Omental fat pad (tissue), 3 donors: ENCODE measurements at regions not wholly inside any gene's neighbourhood (a gene's known extent, or its start where the extent isn't known, plus 50 kb on each side); places are given as distances from the start of the nearest gene placed in this dataset.
"Not testable (repeated sequence)": the region's sequence is repeated elsewhere in the genome, so short reads cannot be mapped to it uniquely, and the experiment has no call there.

ENCODE experiments used
- ATAC-seq: fragments of 150-250 bp; one replicate; pipeline ENCODE4 v1.9.1; 2016; ENCODE audit warnings: mild to moderate bottlenecking, moderate library complexity; ENCODE audit not compliant: low FRiP score
- DNase-seq: peaks from one replicate; pipeline ENCODE4 v3.0.0-alpha.2; 2019; ENCODE audit warnings: low spot score
- TF ChIP-seq, protein P1 (sequence below), 3 donors: fragments of 450-650 bp; IDR thresholded peaks; one replicate each; pipeline ENCODE4 v1.5.1; 2016 to 2017; ENCODE audit warnings: antibody characterized with exemption in 3 of 3, mild to moderate bottlenecking in 3 of 3, moderate library complexity in 2 of 3

DNA sequence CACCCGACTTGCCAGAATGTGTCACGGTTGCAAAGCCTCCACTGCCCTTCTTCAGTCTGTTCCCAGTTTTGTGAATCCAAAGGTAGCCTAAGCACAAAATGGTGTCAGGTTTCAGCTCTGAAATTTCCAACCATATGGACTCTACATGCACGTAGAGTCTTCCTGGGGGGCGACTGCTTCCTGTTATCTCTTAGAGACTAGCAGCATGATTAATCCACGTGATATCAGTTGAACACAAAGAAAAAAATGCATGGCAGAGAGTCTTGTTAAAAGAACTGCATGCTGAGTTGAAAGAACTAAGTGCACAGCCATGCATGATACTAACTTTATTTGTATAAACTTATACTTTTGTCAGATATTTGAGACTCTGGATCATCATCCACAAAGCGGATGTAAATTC is 404.4 kb downstream of the SOCS6 start:
- TF ChIP-seq, protein P1, sequence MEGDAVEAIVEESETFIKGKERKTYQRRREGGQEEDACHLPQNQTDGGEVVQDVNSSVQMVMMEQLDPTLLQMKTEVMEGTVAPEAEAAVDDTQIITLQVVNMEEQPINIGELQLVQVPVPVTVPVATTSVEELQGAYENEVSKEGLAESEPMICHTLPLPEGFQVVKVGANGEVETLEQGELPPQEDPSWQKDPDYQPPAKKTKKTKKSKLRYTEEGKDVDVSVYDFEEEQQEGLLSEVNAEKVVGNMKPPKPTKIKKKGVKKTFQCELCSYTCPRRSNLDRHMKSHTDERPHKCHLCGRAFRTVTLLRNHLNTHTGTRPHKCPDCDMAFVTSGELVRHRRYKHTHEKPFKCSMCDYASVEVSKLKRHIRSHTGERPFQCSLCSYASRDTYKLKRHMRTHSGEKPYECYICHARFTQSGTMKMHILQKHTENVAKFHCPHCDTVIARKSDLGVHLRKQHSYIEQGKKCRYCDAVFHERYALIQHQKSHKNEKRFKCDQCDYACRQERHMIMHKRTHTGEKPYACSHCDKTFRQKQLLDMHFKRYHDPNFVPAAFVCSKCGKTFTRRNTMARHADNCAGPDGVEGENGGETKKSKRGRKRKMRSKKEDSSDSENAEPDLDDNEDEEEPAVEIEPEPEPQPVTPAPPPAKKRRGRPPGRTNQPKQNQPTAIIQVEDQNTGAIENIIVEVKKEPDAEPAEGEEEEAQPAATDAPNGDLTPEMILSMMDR (IDR thresholded peaks at IDR 0.05) = no peak
- DNase-seq (no peak), ATAC-seq (no peak)

DNA sequence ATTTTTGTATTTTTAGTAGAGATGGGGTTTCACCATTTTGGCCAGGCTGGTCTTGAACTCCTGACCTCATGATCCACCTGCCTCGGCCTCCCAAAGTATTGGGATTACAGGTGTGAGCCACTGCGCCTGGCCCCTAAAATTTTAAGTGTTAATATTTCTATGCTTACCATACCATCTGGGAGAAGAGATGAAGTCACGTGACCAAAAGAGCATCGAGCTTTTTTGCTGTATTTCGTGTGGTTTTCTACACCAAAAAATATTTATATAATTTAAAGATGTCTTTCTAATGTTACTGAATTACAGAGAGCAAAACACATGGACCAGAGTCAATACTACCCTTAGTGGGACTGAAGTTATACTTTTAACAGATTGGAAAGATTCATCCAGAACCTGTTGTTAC is 400.9 kb downstream of the SOCS6 start:
- not testable (repeated sequence) for ATAC-seq, DNase-seq

DNA sequence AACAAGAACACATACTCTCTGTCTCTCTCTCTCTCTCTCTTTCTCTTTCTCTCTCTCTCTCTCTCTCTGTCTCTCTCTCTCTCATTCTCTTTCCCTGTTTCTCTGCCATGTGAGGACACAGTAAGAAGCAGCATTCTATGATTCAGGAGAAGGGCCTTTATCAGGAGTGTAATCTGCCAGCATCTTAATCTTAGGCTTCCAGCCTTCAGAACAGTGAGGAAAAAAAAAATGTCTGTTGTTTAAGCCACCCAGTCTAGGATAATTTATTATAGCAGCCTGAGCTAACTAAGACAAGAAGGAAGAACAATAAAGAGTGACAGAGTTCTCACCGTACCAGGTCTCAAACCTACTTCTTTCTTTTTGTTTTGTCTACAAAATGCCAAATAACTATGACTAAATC is 399.4 kb downstream of the SOCS6 start:
- TF ChIP-seq, protein P1 (IDR thresholded peaks at IDR 0.05) = no peak
- DNase-seq (no peak), ATAC-seq (no peak)

DNA sequence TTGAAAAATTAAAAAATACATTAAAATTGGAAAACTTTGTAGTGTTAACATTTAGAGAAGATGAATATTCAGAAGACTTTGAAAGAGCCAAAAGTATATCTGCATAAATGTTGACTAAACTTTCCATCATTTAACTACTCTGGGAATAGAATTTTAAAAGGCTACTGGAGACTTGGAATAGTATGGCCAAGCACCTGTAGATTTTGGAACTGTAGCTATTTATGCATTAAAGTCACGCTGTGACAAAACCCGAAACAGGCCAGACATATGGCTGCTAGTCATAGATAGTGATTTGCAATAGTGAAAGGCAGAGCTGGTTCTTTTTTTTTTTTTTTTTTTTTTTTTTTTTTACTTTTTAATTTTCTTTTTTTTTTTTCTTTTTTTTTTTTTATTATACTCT is 396.0 kb downstream of the SOCS6 start:
- TF ChIP-seq, protein P1 (IDR thresholded peaks at IDR 0.05) = no peak
- no peak for ATAC-seq
- no peak for DNase-seq

DNA sequence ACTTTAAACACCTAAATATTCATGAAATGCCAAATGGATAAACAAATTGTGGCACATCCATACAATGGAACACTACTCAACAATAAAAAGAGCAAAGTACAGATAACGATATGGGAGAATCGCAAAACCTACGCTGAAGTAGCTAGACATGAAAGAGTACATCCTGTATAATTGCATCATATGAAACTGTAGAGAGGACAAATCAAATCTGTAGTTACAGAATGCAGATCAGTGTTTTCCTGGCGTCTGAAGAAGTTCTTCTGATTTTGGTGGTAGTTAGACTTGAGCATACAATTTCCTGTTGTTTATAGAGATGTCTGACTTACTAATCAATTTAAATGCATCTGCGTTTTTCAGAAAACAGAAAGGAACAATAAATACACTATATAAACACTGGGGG is 394.4 kb downstream of the SOCS6 start:
- ATAC-seq (no peak), DNase-seq (no peak)
- TF ChIP-seq, protein P1 (IDR thresholded peaks at IDR 0.05) = no peak

DNA sequence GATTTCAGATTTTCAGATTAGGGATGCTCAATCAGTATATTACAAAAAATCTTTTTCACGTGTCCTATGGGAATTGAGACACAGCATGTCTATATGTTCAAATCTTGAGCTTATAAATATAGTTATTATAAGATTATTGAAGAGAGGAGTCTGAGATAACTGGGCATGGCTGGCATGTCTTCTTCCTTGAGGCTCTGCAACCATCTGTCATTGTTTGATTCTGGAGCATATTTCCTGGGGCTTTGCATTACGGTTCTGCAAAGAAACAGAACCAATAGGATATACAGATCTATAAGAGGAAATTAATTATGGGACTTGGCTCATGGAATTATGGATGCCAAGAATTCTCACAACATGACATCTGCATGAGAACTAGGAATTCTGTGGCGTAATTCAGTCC is 386.1 kb downstream of the SOCS6 start:
- ATAC-seq (no peak), DNase-seq (no peak)
- TF ChIP-seq, protein P1 (IDR thresholded peaks at IDR 0.05) = no peak

DNA sequence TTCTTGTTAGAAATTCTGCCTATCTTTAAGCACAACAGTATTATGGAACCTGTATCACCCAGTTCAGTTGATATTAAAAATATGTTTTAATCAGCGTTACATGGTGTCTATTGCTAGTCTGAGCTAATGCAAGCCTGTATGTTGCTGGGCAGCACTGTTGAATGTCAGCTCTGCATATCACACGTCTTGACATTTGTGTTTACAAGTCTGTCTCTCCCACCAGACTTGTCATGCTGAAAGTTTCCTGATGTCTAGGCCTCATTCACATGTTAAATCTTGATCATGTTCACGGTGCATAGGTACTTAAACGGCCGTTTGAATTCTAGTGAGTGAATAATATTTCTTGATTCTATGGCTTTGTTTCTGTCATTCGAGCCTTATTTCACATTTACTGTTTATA is 385.0 kb downstream of the SOCS6 start:
- ATAC-seq = no peak
- TF ChIP-seq, protein P1 (IDR thresholded peaks at IDR 0.05) = no peak
- no peak for DNase-seq

DNA sequence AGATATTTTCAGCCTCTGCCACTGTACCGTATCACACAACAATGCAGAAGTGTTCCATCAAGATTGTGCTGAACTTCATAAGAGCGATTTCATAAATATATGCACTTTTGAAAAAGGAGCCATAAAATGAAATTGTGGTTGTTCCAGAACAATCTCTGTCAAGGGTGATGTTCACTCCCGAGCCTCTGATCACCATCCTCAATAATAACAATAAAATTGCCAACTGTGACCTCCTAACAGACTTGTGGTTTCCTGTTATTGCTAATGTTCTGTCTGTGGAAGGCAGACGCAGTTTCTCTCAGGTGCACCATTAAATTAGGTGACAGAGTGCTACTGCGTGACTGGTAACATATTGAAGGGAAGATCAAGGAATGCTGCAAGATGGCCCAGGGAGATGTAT is 383.7 kb downstream of the SOCS6 start:
- no peak for DNase-seq
- ATAC-seq = no peak
- TF ChIP-seq, protein P1 (IDR thresholded peaks at IDR 0.05) = no peak
